ENCODE measurements at regions not wholly inside any gene's neighbourhood (a gene's known extent, or its start where the extent isn't known, plus 50 kb on each side); places are given as distances from the start of the nearest gene placed in this dataset.

- ChIA-PET CTCF (no interaction called here), POLR2A (no interaction called here)
- Histone ChIP-seq H3K9me3 (ENCODE audit: control insufficient read depth, insufficient read depth, low read depth, low read length) (no peaks in the 10 kb centered on the region), H3K27me3 (ENCODE audit: control insufficient read depth, insufficient read depth, low read length) (no peaks in the 10 kb centered on the region), H3K27ac (ENCODE audit: low read length) (no peak overlapping the region), H3K4me3 (ENCODE audit: low read depth in 2 of 2, low read length in 2 of 2) (no peak overlapping the region), H3K4me1 (ENCODE audit: control insufficient read depth, insufficient read depth, low read length) (no peaks in the 10 kb centered on the region), H3K36me3 (ENCODE audit: control insufficient read depth, insufficient read depth, low read length) (no peaks in the 10 kb centered on the region)
- in situ Hi-C loops (cut with HindIII; ENCODE audit: low pct_unique_long_range_greater_than_20kb, low sequenced_read_pairs): no loop called here
- BruUV-seq (replicated peaks): no TSS peak
- intact Hi-C loops (cut with micrococcal nuclease; ENCODE audit: unreplicated experiment): no loop called here
- DNase-seq (ENCODE audit: low read depth, low spot score) (no peak), ATAC-seq (no peak)
- TF ChIP-seq, protein P1, sequence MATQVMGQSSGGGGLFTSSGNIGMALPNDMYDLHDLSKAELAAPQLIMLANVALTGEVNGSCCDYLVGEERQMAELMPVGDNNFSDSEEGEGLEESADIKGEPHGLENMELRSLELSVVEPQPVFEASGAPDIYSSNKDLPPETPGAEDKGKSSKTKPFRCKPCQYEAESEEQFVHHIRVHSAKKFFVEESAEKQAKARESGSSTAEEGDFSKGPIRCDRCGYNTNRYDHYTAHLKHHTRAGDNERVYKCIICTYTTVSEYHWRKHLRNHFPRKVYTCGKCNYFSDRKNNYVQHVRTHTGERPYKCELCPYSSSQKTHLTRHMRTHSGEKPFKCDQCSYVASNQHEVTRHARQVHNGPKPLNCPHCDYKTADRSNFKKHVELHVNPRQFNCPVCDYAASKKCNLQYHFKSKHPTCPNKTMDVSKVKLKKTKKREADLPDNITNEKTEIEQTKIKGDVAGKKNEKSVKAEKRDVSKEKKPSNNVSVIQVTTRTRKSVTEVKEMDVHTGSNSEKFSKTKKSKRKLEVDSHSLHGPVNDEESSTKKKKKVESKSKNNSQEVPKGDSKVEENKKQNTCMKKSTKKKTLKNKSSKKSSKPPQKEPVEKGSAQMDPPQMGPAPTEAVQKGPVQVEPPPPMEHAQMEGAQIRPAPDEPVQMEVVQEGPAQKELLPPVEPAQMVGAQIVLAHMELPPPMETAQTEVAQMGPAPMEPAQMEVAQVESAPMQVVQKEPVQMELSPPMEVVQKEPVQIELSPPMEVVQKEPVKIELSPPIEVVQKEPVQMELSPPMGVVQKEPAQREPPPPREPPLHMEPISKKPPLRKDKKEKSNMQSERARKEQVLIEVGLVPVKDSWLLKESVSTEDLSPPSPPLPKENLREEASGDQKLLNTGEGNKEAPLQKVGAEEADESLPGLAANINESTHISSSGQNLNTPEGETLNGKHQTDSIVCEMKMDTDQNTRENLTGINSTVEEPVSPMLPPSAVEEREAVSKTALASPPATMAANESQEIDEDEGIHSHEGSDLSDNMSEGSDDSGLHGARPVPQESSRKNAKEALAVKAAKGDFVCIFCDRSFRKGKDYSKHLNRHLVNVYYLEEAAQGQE (IDR thresholded peaks at IDR 0.05; ENCODE audit: insufficient read depth in 1 of 2, low read depth in 2 of 2, low read length in 1 of 2): no peak
- no peak for TF ChIP-seq SIN3A (IDR thresholded peaks at IDR 0.05; ENCODE audit: borderline replicate concordance, insufficient read depth, low read depth, low read length)
- TF ChIP-seq, protein P2, sequence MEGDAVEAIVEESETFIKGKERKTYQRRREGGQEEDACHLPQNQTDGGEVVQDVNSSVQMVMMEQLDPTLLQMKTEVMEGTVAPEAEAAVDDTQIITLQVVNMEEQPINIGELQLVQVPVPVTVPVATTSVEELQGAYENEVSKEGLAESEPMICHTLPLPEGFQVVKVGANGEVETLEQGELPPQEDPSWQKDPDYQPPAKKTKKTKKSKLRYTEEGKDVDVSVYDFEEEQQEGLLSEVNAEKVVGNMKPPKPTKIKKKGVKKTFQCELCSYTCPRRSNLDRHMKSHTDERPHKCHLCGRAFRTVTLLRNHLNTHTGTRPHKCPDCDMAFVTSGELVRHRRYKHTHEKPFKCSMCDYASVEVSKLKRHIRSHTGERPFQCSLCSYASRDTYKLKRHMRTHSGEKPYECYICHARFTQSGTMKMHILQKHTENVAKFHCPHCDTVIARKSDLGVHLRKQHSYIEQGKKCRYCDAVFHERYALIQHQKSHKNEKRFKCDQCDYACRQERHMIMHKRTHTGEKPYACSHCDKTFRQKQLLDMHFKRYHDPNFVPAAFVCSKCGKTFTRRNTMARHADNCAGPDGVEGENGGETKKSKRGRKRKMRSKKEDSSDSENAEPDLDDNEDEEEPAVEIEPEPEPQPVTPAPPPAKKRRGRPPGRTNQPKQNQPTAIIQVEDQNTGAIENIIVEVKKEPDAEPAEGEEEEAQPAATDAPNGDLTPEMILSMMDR (IDR thresholded peaks at IDR 0.05): no peak
These were observed 76.1 kb upstream of the ANKEF1 start for GRCh38 chr20:9958693-9959092.

GRCh38 chr20:9955646-9956045 is 79.1 kb upstream of the ANKEF1 start:
- no peak overlapping the region for H3K4me3 ChIP-seq (ENCODE audit: low read depth in 2 of 2, low read length in 2 of 2)
- ATAC-seq (no peak), DNase-seq (ENCODE audit: low read depth, low spot score) (no peak)
- H3K27ac ChIP-seq (ENCODE audit: low read length): no peak overlapping the region
- intact Hi-C loops (cut with micrococcal nuclease; ENCODE audit: unreplicated experiment): no loop called here
- ChIA-PET POLR2A (no interaction called here), CTCF (interaction anchor here (0.9 kb wide), 1 partner anchor 337 kb away, joined by 3 read pairs; no protein-coding TSS in a partner anchor)
- TF ChIP-seq TCF7L2 (IDR thresholded peaks at IDR 0.05; ENCODE audit: low read depth, low read length): no peak
- TF ChIP-seq, protein P2 (IDR thresholded peaks at IDR 0.05): no peak
- no peak for TF ChIP-seq SIN3A (IDR thresholded peaks at IDR 0.05; ENCODE audit: borderline replicate concordance, insufficient read depth, low read depth, low read length)
- TF ChIP-seq, protein P1 (IDR thresholded peaks at IDR 0.05; ENCODE audit: insufficient read depth in 1 of 2, low read depth in 2 of 2, low read length in 1 of 2): no peak
- TF ChIP-seq POLR2AphosphoS5 (IDR thresholded peaks at IDR 0.05; ENCODE audit: low read depth, low read length): no peak
- no peaks in the 10 kb centered on the region for H3K36me3 ChIP-seq (ENCODE audit: control insufficient read depth, insufficient read depth, low read length)
- no peaks in the 10 kb centered on the region for H3K9me3 ChIP-seq (ENCODE audit: control insufficient read depth, insufficient read depth, low read depth, low read length)
- H3K27me3 ChIP-seq (ENCODE audit: control insufficient read depth, insufficient read depth, low read length): no peaks in the 10 kb centered on the region
- H3K4me1 ChIP-seq (ENCODE audit: control insufficient read depth, insufficient read depth, low read length): no peaks in the 10 kb centered on the region
- BruUV-seq (replicated peaks): no TSS peak
- in situ Hi-C loops (cut with HindIII; ENCODE audit: low pct_unique_long_range_greater_than_20kb, low sequenced_read_pairs): no loop called here
